SK-N-SH (cell line): ENCODE measurements at regions not wholly inside any gene's neighbourhood (a gene's known extent, or its start where the extent isn't known, plus 50 kb on each side); places are given as distances from the start of the nearest gene placed in this dataset.

ENCODE experiments used
- EP300 ChIP-seq, 2 experiments: IDR thresholded peaks; 2 replicates each; pipeline versions ENCODE4 v1.4.0 to v1.6.1; 2012; ENCODE audit warnings: borderline replicate concordance in 1 of 2, low read depth in 1 of 2, low read length in 1 of 2
- EZH2phosphoT487 ChIP-seq: fragments of 200-600 bp; sonication (generic); IDR thresholded peaks from 2 replicates; pipeline ENCODE4 v1.6.1; 2017; ENCODE audit warnings: low read depth, mixed run types, mild to moderate bottlenecking, antibody characterized with exemption, moderate library complexity, borderline replicate concordance
- MXI1 ChIP-seq: IDR thresholded peaks from 2 replicates; pipeline ENCODE4 v1.6.1; 2012; ENCODE audit warnings: mild to moderate bottlenecking, low read depth, low read length, improper control_type of control experiment
- NFIC ChIP-seq: IDR thresholded peaks from 2 replicates; pipeline ENCODE4 v1.4.0; 2012; ENCODE audit warnings: borderline replicate concordance
- POLR2AphosphoS5 ChIP-seq: IDR thresholded peaks from 2 replicates; pipeline ENCODE4 v1.6.1; 2012; ENCODE audit warnings: low read depth, low read length
- RAD21 ChIP-seq: IDR thresholded peaks from 2 replicates; pipeline ENCODE4 v1.6.1; 2012; ENCODE audit warnings: mild to moderate bottlenecking, low read length
- RCOR1 ChIP-seq: fragments of 150-350 bp; IDR thresholded peaks from 2 replicates; pipeline ENCODE4 v1.6.1; 2017; ENCODE audit warnings: antibody characterized with exemption, low read length
- RXRA ChIP-seq: IDR thresholded peaks from 2 replicates; pipeline ENCODE4 v1.4.0; 2012; ENCODE audit warnings: low read depth, mild to moderate bottlenecking, borderline replicate concordance
- SMC3 ChIP-seq: IDR thresholded peaks from 2 replicates; pipeline ENCODE4 v1.6.1; 2012; ENCODE audit warnings: low read depth, low read length, improper control_type of control experiment
- TAF1 ChIP-seq: IDR thresholded peaks from 2 replicates; pipeline ENCODE4 v1.6.1; 2012; ENCODE audit warnings: low read depth, mild to moderate bottlenecking, low read length, moderate library complexity, borderline replicate concordance
- ZBTB33 ChIP-seq: IDR thresholded peaks from 2 replicates; pipeline ENCODE4 v1.4.0; 2012; ENCODE audit warnings: low read depth, borderline replicate concordance
- TF ChIP-seq, protein P1 (sequence below): fragments of 200-600 bp; sonication (generic); IDR thresholded peaks from 2 replicates; pipeline ENCODE4 v1.6.1; 2017; ENCODE audit warnings: antibody characterized with exemption, mild to moderate bottlenecking, moderate library complexity
- TF ChIP-seq, protein P2 (sequence below): IDR thresholded peaks from 2 replicates; pipeline ENCODE4 v1.6.1; 2012; ENCODE audit warnings: mild to moderate bottlenecking, low read depth, low read length, moderate library complexity

DNA sequence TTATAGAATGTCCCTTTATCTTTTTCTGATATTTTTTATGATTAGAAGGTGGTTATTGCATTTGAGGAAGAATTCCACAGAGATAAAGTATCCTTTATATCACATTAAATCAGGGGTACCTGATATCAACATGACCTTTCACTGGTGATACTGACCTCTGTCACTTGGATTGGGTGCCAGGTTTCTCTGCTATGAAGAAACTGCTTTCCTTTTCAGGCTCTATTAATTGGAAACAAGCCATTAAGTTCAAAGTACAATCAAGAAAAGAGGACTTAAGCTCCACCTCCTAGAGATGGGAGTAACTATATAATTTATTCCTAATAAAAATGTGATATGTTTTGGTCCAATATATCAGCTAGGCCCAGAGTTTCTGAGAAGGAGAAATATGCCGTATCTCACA lies 514.6 kb upstream of the TYRP1 start:
- no peak for TF ChIP-seq POLR2AphosphoS5
- TF ChIP-seq RAD21 = no peak
- TF ChIP-seq RCOR1 = no peak
- no peak for TF ChIP-seq SMC3
- TF ChIP-seq, protein P1, sequence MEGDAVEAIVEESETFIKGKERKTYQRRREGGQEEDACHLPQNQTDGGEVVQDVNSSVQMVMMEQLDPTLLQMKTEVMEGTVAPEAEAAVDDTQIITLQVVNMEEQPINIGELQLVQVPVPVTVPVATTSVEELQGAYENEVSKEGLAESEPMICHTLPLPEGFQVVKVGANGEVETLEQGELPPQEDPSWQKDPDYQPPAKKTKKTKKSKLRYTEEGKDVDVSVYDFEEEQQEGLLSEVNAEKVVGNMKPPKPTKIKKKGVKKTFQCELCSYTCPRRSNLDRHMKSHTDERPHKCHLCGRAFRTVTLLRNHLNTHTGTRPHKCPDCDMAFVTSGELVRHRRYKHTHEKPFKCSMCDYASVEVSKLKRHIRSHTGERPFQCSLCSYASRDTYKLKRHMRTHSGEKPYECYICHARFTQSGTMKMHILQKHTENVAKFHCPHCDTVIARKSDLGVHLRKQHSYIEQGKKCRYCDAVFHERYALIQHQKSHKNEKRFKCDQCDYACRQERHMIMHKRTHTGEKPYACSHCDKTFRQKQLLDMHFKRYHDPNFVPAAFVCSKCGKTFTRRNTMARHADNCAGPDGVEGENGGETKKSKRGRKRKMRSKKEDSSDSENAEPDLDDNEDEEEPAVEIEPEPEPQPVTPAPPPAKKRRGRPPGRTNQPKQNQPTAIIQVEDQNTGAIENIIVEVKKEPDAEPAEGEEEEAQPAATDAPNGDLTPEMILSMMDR = no peak
- no peak for TF ChIP-seq EZH2phosphoT487
- TF ChIP-seq, protein P2, sequence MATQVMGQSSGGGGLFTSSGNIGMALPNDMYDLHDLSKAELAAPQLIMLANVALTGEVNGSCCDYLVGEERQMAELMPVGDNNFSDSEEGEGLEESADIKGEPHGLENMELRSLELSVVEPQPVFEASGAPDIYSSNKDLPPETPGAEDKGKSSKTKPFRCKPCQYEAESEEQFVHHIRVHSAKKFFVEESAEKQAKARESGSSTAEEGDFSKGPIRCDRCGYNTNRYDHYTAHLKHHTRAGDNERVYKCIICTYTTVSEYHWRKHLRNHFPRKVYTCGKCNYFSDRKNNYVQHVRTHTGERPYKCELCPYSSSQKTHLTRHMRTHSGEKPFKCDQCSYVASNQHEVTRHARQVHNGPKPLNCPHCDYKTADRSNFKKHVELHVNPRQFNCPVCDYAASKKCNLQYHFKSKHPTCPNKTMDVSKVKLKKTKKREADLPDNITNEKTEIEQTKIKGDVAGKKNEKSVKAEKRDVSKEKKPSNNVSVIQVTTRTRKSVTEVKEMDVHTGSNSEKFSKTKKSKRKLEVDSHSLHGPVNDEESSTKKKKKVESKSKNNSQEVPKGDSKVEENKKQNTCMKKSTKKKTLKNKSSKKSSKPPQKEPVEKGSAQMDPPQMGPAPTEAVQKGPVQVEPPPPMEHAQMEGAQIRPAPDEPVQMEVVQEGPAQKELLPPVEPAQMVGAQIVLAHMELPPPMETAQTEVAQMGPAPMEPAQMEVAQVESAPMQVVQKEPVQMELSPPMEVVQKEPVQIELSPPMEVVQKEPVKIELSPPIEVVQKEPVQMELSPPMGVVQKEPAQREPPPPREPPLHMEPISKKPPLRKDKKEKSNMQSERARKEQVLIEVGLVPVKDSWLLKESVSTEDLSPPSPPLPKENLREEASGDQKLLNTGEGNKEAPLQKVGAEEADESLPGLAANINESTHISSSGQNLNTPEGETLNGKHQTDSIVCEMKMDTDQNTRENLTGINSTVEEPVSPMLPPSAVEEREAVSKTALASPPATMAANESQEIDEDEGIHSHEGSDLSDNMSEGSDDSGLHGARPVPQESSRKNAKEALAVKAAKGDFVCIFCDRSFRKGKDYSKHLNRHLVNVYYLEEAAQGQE = no peak
- TF ChIP-seq MXI1 = no peak
- no peak for TF ChIP-seq NFIC
- TF ChIP-seq ZBTB33 = no peak
- no peak for TF ChIP-seq RXRA
- no peak for TF ChIP-seq EP300 (IDR thresholded peaks at IDR 0.05; ENCODE audit: borderline replicate concordance in 1 of 2, low read depth in 1 of 2, low read length in 1 of 2)
- no peak for TF ChIP-seq TAF1
